A549 (cell line): ENCODE measurements at regions not wholly inside any gene's neighbourhood (a gene's known extent, or its start where the extent isn't known, plus 50 kb on each side); places are given as distances from the start of the nearest gene placed in this dataset.

Experiments
- ATAC-seq, 2 experiments: fragments of 200-7000 bp in 1 of 2; fragments of >200 bp in 1 of 2; cut with Nextera tagmentation in 1 of 2; cut with Tn5 transposase in 1 of 2; 3 replicates each; pipeline versions ENCODE4 v1.8.0 to v1.9.1; 2018 to 2020; ENCODE audit warnings: mild to moderate bottlenecking in 1 of 2, moderate library complexity in 1 of 2
- CTCF ChIA-PET: fragments of 300-600 bp; sonication (Branson Sonifier 250); formaldehyde crosslinking; extraction: SDS; loops from one replicate; lab custom pipeline; 2021; ENCODE audit warnings: antibody characterized with exemption, inconsistent platforms; lab: Yijun Ruan, JAX
- POLR2A ChIA-PET: fragments of 350-600 bp; formaldehyde crosslinking; extraction: SDS; loops from one replicate; lab custom pipeline; 2021; ENCODE audit warnings: antibody characterized with exemption, inconsistent platforms; lab: Yijun Ruan, JAX
- DNase-seq, 2 experiments: peaks; one replicate each; pipeline versions ENCODE4 v3.0.0 to v3.0.0-alpha.2; 2011 to 2016; ENCODE audit warnings: low read depth in 1 of 2, low spot score in 1 of 2
- FAIRE-seq: peaks from 2 replicates; lab custom pipeline; 2011; peaks lifted over from hg19 to GRCh38; lab: Jason Lieb, UNC
- H3K27ac ChIP-seq, 2 experiments: fragments of >200 bp; sonication (Bioruptor Twin); formaldehyde crosslinking; 3 replicates each; pipeline ENCODE4 v1.5.1; 2016 to 2017
- H3K4me1 ChIP-seq: fragments of >200 bp; sonication (Bioruptor Twin); formaldehyde crosslinking; 3 replicates; pipeline ENCODE4 v1.6.1; 2016
- H3K4me2 ChIP-seq: fragments of >200 bp; sonication (Bioruptor Twin); formaldehyde crosslinking; 3 replicates; pipeline ENCODE4 v1.6.1; 2016
- H3K4me3 ChIP-seq: fragments of >200 bp; sonication (Bioruptor Twin); formaldehyde crosslinking; 3 replicates; pipeline ENCODE4 v1.5.1; 2016
- H3K9me3 ChIP-seq: fragments of >200 bp; sonication (Bioruptor Twin); formaldehyde crosslinking; 3 replicates; pipeline ENCODE4 v1.6.1; 2016
- BHLHE40 ChIP-seq: IDR thresholded peaks from 2 replicates; pipeline ENCODE4 v1.6.1; 2012; ENCODE audit warnings: low read depth, low read length, inconsistent platforms
- CBX2 ChIP-seq: fragments of 200-600 bp; sonication (generic); IDR thresholded peaks from 2 replicates; pipeline ENCODE4 v1.6.1; 2016; ENCODE audit warnings: low read depth, mild to moderate bottlenecking, borderline replicate concordance
- CHD2 ChIP-seq: fragments of 150-350 bp; IDR thresholded peaks from 2 replicates; pipeline ENCODE4 v1.6.1; 2014; ENCODE audit warnings: low read length; ENCODE audit not compliant: partially characterized antibody
- FOSB ChIP-seq: fragments of 250-450 bp; sonication (Bioruptor Pico); IDR thresholded peaks from 2 replicates; pipeline ENCODE4 v1.5.0; 2020; ENCODE audit warnings: mild to moderate bottlenecking, moderate library complexity
- FOSL2 ChIP-seq, 2 experiments: fragments of 450-650 bp in 1 of 2; fragments of >200 bp in 1 of 2; sonication (Bioruptor Twin) in 1 of 2; formaldehyde crosslinking; IDR thresholded peaks; 2 replicates each; pipeline versions ENCODE4 v1.5.0 to v1.6.1; 2016 to 2020; ENCODE audit warnings: mild to moderate bottlenecking in 1 of 2, moderate library complexity in 1 of 2
- FOXS1 ChIP-seq: fragments of 250-450 bp; sonication (Bioruptor Pico); IDR thresholded peaks from 2 replicates; pipeline ENCODE4 v1.5.0; 2020; ENCODE audit warnings: mild to moderate bottlenecking, moderate library complexity
- HEYL ChIP-seq: fragments of 250-450 bp; sonication (Bioruptor Pico); IDR thresholded peaks from 2 replicates; pipeline ENCODE4 v1.8.0; 2021; ENCODE audit warnings: mild to moderate bottlenecking, moderate library complexity
- HOXB13 ChIP-seq: fragments of 250-450 bp; sonication (Bioruptor Pico); IDR thresholded peaks from 2 replicates; pipeline ENCODE4 v1.5.0; 2020; ENCODE audit warnings: low read depth, mild to moderate bottlenecking, moderate library complexity
- HOXB5 ChIP-seq: fragments of 250-450 bp; sonication (Bioruptor Pico); IDR thresholded peaks from 2 replicates; pipeline ENCODE4 v1.5.0; 2020; ENCODE audit warnings: mild to moderate bottlenecking, moderate library complexity
- JUN ChIP-seq, 2 experiments: fragments of >200 bp; sonication (Bioruptor Twin); formaldehyde crosslinking; IDR thresholded peaks; 2 replicates in 1 of 2; 3 replicates in 1 of 2; pipeline ENCODE4 v1.6.1; 2016 to 2017
- KDM1A ChIP-seq: fragments of 200-600 bp; sonication (generic); IDR thresholded peaks from 2 replicates; pipeline ENCODE4 v1.6.1; 2016; ENCODE audit warnings: low read depth, mild to moderate bottlenecking
- KDM5A ChIP-seq: fragments of 200-600 bp; sonication (generic); IDR thresholded peaks from 2 replicates; pipeline ENCODE4 v1.6.1; 2016; ENCODE audit warnings: antibody characterized with exemption, mild to moderate bottlenecking
- MAZ ChIP-seq: fragments of 150-350 bp; IDR thresholded peaks from 2 replicates; pipeline ENCODE4 v1.6.1; 2014; ENCODE audit warnings: antibody characterized with exemption, low read depth, low read length, borderline replicate concordance
- POLR2A ChIP-seq: IDR thresholded peaks from 2 replicates; pipeline ENCODE4 v1.6.1; 2012; ENCODE audit warnings: mild to moderate bottlenecking, low read length
- RAD21 ChIP-seq, 2 experiments: fragments of >200 bp in 1 of 2; sonication (Bioruptor Twin) in 1 of 2; formaldehyde crosslinking in 1 of 2; IDR thresholded peaks in 1 of 2; conservative IDR thresholded peaks in 1 of 2; 2 replicates in 1 of 2; 3 replicates in 1 of 2; pipeline ENCODE4 v1.6.1; 2012 to 2018; ENCODE audit warnings: inconsistent platforms in 1 of 2
- RFX5 ChIP-seq: fragments of 450-650 bp; IDR thresholded peaks from 2 replicates; pipeline ENCODE4 v1.7.1; 2014; ENCODE audit warnings: antibody characterized with exemption, mild to moderate bottlenecking, moderate library complexity
- SREBF2 ChIP-seq: fragments of 450-650 bp; IDR thresholded peaks from 2 replicates; pipeline ENCODE4 v1.6.1; 2014; ENCODE audit warnings: mild to moderate bottlenecking, moderate library complexity
- TP53 ChIP-seq: fragments of 250-450 bp; sonication (Bioruptor Pico); IDR thresholded peaks from 2 replicates; pipeline ENCODE4 v1.5.0; 2021; ENCODE audit warnings: mild to moderate bottlenecking, moderate library complexity
- WGBS: methylation state at CpG from one replicate; pipeline ENCODE4 v1.1.6; 2017; ENCODE audit errors: missing lambda C conversion rate; 5-methylcytosine and 5-hydroxymethylcytosine counted together
- TF ChIP-seq, protein P1 (sequence below): fragments of >200 bp; sonication (Bioruptor Twin); formaldehyde crosslinking; IDR thresholded peaks from 3 replicates; pipeline ENCODE4 v1.5.1; 2016
- TF ChIP-seq, protein P2 (sequence below): fragments of 250-450 bp; sonication (Bioruptor Pico); IDR thresholded peaks from 2 replicates; pipeline ENCODE4 v1.5.0; 2020; ENCODE audit warnings: low read depth, mild to moderate bottlenecking, moderate library complexity
- TF ChIP-seq, protein P3 (sequence below): fragments of >200 bp; sonication (Bioruptor Twin); formaldehyde crosslinking; IDR thresholded peaks from 3 replicates; pipeline ENCODE4 v1.6.1; 2016
- TF ChIP-seq, protein P4 (sequence below): fragments of >200 bp; sonication (Bioruptor Twin); formaldehyde crosslinking; IDR thresholded peaks from 2 replicates; pipeline ENCODE4 v1.6.1; 2016
- TF ChIP-seq, protein P5 (sequence below): IDR thresholded peaks from 2 replicates; pipeline ENCODE4 v1.6.1; 2012
- TF ChIP-seq, protein P6 (sequence below): IDR thresholded peaks from 2 replicates; pipeline ENCODE4 v1.6.1; 2012; ENCODE audit warnings: low read depth, borderline replicate concordance
- TF ChIP-seq, protein P7 (sequence below): fragments of 250-450 bp; sonication (Bioruptor Pico); IDR thresholded peaks from 2 replicates; pipeline ENCODE4 v1.5.0; 2021; ENCODE audit warnings: mild to moderate bottlenecking, moderate library complexity, borderline replicate concordance
- TF ChIP-seq, protein P8 (sequence below): fragments of 450-650 bp; IDR thresholded peaks from 2 replicates; pipeline ENCODE4 v1.6.1; 2014; ENCODE audit warnings: antibody characterized with exemption

DNA sequence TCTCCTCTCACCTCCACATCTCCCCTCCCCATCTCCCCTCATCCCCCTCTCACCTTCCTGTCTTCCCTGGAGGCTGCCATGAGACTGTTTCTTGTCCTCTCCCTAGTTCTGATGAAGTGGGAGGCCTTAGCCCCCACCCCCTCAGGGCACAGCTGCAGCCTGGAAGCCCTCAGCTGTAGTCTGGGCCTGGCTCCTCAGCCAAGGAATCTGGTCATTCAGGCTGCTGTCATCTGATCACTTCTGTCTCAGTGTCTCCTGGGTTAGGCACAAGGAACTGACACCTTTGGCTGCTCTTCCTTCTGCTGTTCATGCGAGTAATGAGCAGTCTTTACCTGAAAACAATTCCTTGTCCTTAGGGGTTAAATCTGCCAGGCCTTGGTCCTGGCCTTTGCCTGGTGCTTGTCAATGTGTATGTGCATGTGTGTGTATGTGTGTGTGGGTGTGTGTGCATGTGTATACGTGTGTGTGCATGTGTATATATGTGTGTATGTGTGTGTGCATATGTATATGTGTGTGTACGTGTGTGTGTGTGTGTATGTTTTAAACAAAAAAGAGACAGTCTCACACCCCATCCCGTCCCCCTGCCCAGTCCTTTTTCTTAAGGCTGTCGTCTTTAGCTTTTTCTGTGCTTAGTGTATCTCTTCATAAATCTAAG is 153.5 kb upstream of the TMEM72 start:
- no peak overlapping the region for H3K4me2 ChIP-seq
- TF ChIP-seq, protein P1, sequence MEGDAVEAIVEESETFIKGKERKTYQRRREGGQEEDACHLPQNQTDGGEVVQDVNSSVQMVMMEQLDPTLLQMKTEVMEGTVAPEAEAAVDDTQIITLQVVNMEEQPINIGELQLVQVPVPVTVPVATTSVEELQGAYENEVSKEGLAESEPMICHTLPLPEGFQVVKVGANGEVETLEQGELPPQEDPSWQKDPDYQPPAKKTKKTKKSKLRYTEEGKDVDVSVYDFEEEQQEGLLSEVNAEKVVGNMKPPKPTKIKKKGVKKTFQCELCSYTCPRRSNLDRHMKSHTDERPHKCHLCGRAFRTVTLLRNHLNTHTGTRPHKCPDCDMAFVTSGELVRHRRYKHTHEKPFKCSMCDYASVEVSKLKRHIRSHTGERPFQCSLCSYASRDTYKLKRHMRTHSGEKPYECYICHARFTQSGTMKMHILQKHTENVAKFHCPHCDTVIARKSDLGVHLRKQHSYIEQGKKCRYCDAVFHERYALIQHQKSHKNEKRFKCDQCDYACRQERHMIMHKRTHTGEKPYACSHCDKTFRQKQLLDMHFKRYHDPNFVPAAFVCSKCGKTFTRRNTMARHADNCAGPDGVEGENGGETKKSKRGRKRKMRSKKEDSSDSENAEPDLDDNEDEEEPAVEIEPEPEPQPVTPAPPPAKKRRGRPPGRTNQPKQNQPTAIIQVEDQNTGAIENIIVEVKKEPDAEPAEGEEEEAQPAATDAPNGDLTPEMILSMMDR, result no peak
- TF ChIP-seq RAD21 (conservative IDR thresholded peaks at IDR 0.05 in 1 of 2, IDR thresholded peaks at IDR 0.05 in 1 of 2), result no peak
- TF ChIP-seq, protein P2, sequence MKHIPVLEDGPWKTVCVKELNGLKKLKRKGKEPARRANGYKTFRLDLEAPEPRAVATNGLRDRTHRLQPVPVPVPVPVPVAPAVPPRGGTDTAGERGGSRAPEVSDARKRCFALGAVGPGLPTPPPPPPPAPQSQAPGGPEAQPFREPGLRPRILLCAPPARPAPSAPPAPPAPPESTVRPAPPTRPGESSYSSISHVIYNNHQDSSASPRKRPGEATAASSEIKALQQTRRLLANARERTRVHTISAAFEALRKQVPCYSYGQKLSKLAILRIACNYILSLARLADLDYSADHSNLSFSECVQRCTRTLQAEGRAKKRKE (CRISPR knock-in tag), result no peak
- TF ChIP-seq, protein P3, sequence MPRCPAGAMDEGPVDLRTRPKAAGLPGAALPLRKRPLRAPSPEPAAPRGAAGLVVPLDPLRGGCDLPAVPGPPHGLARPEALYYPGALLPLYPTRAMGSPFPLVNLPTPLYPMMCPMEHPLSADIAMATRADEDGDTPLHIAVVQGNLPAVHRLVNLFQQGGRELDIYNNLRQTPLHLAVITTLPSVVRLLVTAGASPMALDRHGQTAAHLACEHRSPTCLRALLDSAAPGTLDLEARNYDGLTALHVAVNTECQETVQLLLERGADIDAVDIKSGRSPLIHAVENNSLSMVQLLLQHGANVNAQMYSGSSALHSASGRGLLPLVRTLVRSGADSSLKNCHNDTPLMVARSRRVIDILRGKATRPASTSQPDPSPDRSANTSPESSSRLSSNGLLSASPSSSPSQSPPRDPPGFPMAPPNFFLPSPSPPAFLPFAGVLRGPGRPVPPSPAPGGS, result no peak
- TF ChIP-seq, protein P4, sequence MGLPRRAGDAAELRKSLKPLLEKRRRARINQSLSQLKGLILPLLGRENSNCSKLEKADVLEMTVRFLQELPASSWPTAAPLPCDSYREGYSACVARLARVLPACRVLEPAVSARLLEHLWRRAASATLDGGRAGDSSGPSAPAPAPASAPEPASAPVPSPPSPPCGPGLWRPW, result no peak
- TF ChIP-seq BHLHE40, result no peak
- TF ChIP-seq, protein P5, sequence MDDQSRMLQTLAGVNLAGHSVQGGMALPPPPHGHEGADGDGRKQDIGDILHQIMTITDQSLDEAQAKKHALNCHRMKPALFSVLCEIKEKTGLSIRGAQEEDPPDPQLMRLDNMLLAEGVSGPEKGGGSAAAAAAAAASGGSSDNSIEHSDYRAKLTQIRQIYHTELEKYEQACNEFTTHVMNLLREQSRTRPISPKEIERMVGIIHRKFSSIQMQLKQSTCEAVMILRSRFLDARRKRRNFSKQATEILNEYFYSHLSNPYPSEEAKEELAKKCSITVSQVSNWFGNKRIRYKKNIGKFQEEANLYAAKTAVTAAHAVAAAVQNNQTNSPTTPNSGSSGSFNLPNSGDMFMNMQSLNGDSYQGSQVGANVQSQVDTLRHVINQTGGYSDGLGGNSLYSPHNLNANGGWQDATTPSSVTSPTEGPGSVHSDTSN, result no peak
- TF ChIP-seq HEYL (CRISPR knock-in tag), result no peak
- no peak for TF ChIP-seq JUN (IDR thresholded peaks at IDR 0.05)
- no peak for TF ChIP-seq RFX5
- TF ChIP-seq HOXB13 (CRISPR knock-in tag), result no peak
- no peak for TF ChIP-seq KDM5A
- TF ChIP-seq FOSL2 (IDR thresholded peaks at IDR 0.05), result no peak
- no peak for TF ChIP-seq FOSL2 (CRISPR knock-in tag; IDR thresholded peaks at IDR 0.05)
- TF ChIP-seq CHD2, result no peak
- no peak for TF ChIP-seq HOXB5 (CRISPR knock-in tag)
- no peak for TF ChIP-seq SREBF2
- TF ChIP-seq CBX2, result no peak
- TF ChIP-seq TP53 (CRISPR knock-in tag), result no peak
- H3K9me3 ChIP-seq, result no peaks in the 10 kb centered on the region
- H3K4me1 ChIP-seq, result no peaks in the 10 kb centered on the region
- no peak for ATAC-seq
- no peak overlapping the region for H3K4me3 ChIP-seq
- ChIA-PET CTCF (no interaction called here), POLR2A (no interaction called here)
- H3K27ac ChIP-seq, result no peak overlapping the region
- 4% methylated on average over 5 of the region's 5 CpGs for WGBS
- DNase-seq, result no peak
- no peak for FAIRE-seq

DNA sequence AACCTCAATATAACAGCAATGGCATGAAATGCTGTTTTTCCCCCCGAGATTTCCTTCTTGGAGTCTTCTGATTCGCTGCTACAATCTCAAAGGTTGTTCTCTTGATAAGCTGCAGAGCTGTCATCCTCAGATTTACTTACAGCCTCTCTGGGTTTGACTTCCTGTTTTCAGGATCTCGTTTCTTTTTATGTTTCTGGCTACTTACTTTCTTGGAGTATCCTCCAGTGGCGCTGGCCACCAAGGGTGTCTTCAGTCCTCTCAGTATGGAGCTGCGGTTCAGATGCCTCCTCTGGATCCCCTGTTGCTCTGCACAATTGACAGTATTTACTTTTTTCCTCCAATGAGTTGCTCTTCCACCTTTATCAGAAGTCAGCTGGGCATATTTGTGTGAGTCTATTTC is 152.0 kb upstream of the TMEM72 start:
- CTCF ChIA-PET, result no interaction called here
- no peak for FAIRE-seq
- ATAC-seq, result no peak
- no peaks in the 10 kb centered on the region for H3K4me1 ChIP-seq
- no peak overlapping the region for H3K4me2 ChIP-seq
- no peak overlapping the region for H3K4me3 ChIP-seq
- under 1% methylated on average over 5 of the region's 5 CpGs for WGBS
- POLR2A ChIA-PET, result no interaction called here
- no peaks in the 10 kb centered on the region for H3K9me3 ChIP-seq
- no peak overlapping the region for H3K27ac ChIP-seq
- DNase-seq, result no peak
- TF ChIP-seq FOXS1 (CRISPR knock-in tag) (no peak), POLR2A (no peak), FOSB (no peak), RFX5 (no peak), MAZ (no peak), KDM1A (no peak)
- TF ChIP-seq, protein P6, sequence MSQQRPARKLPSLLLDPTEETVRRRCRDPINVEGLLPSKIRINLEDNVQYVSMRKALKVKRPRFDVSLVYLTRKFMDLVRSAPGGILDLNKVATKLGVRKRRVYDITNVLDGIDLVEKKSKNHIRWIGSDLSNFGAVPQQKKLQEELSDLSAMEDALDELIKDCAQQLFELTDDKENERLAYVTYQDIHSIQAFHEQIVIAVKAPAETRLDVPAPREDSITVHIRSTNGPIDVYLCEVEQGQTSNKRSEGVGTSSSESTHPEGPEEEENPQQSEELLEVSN, result no peak
- TF ChIP-seq, protein P7, sequence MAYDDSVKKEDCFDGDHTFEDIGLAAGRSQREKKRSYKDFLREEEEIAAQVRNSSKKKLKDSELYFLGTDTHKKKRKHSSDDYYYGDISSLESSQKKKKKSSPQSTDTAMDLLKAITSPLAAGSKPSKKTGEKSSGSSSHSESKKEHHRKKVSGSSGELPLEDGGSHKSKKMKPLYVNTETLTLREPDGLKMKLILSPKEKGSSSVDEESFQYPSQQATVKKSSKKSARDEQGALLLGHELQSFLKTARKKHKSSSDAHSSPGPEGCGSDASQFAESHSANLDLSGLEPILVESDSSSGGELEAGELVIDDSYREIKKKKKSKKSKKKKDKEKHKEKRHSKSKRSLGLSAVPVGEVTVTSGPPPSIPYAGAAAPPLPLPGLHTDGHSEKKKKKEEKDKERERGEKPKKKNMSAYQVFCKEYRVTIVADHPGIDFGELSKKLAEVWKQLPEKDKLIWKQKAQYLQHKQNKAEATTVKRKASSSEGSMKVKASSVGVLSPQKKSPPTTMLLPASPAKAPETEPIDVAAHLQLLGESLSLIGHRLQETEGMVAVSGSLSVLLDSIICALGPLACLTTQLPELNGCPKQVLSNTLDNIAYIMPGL, result no peak
- TF ChIP-seq, protein P2 (CRISPR knock-in tag), result no peak
- TF ChIP-seq, protein P8, sequence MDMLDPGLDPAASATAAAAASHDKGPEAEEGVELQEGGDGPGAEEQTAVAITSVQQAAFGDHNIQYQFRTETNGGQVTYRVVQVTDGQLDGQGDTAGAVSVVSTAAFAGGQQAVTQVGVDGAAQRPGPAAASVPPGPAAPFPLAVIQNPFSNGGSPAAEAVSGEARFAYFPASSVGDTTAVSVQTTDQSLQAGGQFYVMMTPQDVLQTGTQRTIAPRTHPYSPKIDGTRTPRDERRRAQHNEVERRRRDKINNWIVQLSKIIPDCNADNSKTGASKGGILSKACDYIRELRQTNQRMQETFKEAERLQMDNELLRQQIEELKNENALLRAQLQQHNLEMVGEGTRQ, result no peak
- TF ChIP-seq, protein P4, result no peak
